KMS-11 (cell line): ENCODE measurements at regions not wholly inside any gene's neighbourhood (a gene's known extent, or its start where the extent isn't known, plus 50 kb on each side); places are given as distances from the start of the nearest gene placed in this dataset.
A peak's percentile ranks its signal among the peaks of the same experiment; 100 is the strongest.

Experiments
- H2AFZ ChIP-seq: fragments of 200-600 bp; sonication (generic); 2 replicates; pipeline ENCODE4 v1.6.1; 2016; ENCODE audit warnings: antibody characterized with exemption, mixed run types, low read depth
- H3K27ac ChIP-seq: fragments of 200-600 bp; sonication (generic); 2 replicates; pipeline ENCODE4 v1.6.1; 2016; ENCODE audit warnings: mild to moderate bottlenecking, mixed run types
- H3K27me3 ChIP-seq: fragments of 200-600 bp; sonication (generic); 2 replicates; pipeline ENCODE4 v1.6.1; 2017; ENCODE audit warnings: mild to moderate bottlenecking, low read depth, mixed run types, moderate library complexity; ENCODE audit not compliant: insufficient read depth
- H3K36me3 ChIP-seq: fragments of 200-600 bp; sonication (generic); 2 replicates; pipeline ENCODE4 v1.6.1; 2017; ENCODE audit warnings: mild to moderate bottlenecking, mixed run types; ENCODE audit not compliant: insufficient read depth
- H3K4me1 ChIP-seq: fragments of 200-600 bp; sonication (generic); 2 replicates; pipeline ENCODE4 v1.6.1; 2016; ENCODE audit warnings: mild to moderate bottlenecking, low read depth, mixed run types; ENCODE audit not compliant: poor library complexity, severe bottlenecking
- H3K4me2 ChIP-seq: fragments of 200-600 bp; sonication (generic); 2 replicates; pipeline ENCODE4 v1.7.0; 2016; ENCODE audit warnings: mild to moderate bottlenecking, mixed run types
- H3K4me3 ChIP-seq: fragments of 200-600 bp; sonication (generic); IDR thresholded peaks from 2 replicates; pipeline ENCODE4 v1.6.1; 2017; ENCODE audit warnings: low read depth, low read length, mixed read lengths; ENCODE audit not compliant: insufficient read depth
- H3K79me2 ChIP-seq: fragments of 200-600 bp; sonication (generic); 2 replicates; pipeline ENCODE4 v1.6.1; 2016; ENCODE audit warnings: low read depth, mixed run types; ENCODE audit not compliant: insufficient read depth
- H3K9ac ChIP-seq: fragments of 200-600 bp; sonication (generic); 2 replicates; pipeline ENCODE4 v1.6.1; 2016; ENCODE audit warnings: mild to moderate bottlenecking, mixed run types
- H4K20me1 ChIP-seq: fragments of 200-600 bp; sonication (generic); 2 replicates; pipeline ENCODE4 v1.6.1; 2016; ENCODE audit warnings: mild to moderate bottlenecking, mixed run types; ENCODE audit not compliant: insufficient read depth
- TF ChIP-seq, protein P1 (sequence below): fragments of 200-600 bp; sonication (generic); conservative IDR thresholded peaks from 2 replicates; pipeline ENCODE4 v1.6.1; 2017; ENCODE audit warnings: low read depth, mild to moderate bottlenecking, antibody characterized with exemption, low read length, moderate library complexity, mixed read lengths

DNA sequence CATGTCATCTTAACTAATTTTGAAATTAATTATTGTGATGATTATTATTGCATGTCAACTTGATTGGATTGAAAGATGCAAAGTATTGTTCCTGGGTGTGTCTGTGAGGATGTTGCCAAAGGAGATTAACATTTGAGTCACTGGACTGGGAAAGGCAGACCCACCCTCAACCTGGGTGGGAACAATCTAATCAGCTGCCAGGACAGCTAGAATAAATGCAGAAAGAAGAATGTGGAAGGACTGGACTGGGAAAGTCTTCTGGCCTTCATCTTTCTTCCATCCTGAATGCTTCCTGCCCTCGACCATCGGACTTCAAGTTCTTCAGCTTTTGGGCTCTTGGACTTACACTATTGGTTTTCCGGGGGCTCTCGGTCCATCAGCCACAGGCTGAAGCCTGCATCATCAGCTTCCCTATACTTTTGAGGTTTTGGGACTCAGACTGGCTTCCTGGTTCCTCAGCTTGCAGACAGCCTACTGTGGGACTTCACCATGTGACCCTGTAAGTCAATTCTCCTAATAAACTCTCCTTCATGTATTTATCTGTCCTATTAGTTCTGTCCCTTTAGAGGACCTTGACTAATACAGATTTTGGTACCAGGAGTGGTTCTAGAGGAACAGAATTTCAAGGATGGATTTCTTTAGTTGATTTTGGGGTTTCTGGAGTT, 959.8 kb downstream of the ANKRD7 start:
- Histone ChIP-seq H2AFZ (no peak overlapping the region), H4K20me1 (no peaks in the 10 kb centered on the region), H3K79me2 (no peaks in the 10 kb centered on the region), H3K9ac (no peak overlapping the region), H3K4me1 (no peaks in the 10 kb centered on the region), H3K36me3 (no peaks in the 10 kb centered on the region), H3K27me3 (no peaks in the 10 kb centered on the region), H3K4me2 (no peak overlapping the region), H3K27ac (no peak overlapping the region), H3K4me3 (no peak overlapping the region)
- TF ChIP-seq, protein P1, sequence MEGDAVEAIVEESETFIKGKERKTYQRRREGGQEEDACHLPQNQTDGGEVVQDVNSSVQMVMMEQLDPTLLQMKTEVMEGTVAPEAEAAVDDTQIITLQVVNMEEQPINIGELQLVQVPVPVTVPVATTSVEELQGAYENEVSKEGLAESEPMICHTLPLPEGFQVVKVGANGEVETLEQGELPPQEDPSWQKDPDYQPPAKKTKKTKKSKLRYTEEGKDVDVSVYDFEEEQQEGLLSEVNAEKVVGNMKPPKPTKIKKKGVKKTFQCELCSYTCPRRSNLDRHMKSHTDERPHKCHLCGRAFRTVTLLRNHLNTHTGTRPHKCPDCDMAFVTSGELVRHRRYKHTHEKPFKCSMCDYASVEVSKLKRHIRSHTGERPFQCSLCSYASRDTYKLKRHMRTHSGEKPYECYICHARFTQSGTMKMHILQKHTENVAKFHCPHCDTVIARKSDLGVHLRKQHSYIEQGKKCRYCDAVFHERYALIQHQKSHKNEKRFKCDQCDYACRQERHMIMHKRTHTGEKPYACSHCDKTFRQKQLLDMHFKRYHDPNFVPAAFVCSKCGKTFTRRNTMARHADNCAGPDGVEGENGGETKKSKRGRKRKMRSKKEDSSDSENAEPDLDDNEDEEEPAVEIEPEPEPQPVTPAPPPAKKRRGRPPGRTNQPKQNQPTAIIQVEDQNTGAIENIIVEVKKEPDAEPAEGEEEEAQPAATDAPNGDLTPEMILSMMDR: no peak

DNA sequence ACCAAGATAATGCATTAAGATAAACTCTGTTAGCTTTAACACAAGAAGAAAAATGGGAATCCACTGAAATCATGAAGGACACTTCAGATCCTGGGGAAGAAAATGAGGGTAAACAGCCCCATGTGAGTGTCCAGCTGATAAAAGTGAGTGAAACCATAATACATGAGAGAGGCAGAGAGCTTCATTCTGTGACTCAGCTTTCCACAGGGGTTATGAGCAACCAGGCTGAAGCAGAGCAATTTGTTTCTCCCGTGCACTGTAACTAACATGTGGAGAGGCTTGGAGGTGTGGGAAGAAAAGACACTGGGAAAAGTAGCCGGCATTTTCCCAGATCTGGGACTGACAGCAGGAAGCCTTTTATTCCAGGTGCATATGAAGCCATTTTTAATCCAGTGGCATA, 971.7 kb downstream of the ANKRD7 start:
- Histone ChIP-seq H3K4me3 (no peak overlapping the region), H3K4me1 (no peaks in the 10 kb centered on the region), H2AFZ (no peak overlapping the region), H3K27ac (no peak overlapping the region), H3K79me2 (no peaks in the 10 kb centered on the region), H3K4me2 (no peak overlapping the region), H3K36me3 (no peaks in the 10 kb centered on the region), H3K9ac (no peak overlapping the region), H3K27me3 (no peaks in the 10 kb centered on the region), H4K20me1 (no peaks in the 10 kb centered on the region)
- TF ChIP-seq, protein P1: no peak

DNA sequence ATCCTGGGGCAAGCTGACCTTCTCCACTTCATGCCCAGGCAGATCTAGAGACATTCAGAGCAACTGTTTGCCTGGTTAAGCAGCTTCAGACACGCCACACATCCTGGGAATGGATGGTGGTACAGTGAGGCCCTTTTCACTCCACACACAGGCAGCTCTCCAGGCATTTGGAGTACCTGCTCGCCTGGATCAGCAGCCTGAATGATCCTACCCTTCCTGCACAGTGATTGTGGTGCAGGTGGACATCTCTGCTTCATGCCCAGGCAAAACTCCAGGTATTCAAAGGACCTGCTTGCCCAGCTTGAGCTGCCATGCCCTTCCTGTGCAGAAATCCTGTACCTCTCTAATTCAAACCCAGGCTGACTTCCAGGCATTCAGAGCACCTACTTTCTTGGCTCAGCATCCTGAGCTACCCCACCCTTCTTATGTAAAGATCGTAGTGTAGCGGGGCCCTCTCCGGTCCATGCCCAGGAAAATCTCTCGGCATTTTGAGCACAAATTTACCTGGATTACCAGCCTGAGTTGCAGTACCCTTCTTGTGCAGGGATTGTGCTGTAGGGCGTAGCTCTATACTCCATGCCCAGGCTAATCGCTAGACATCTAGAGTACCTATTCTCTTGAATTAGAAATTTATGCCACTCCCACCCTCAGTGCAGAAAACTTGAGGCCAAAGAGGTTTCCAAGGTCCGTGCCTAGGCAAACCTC, 972.8 kb downstream of the ANKRD7 start:
- no peak overlapping the region for H3K4me2 ChIP-seq
- TF ChIP-seq, protein P1: no peak
- no peaks in the 10 kb centered on the region for H3K27me3 ChIP-seq
- H3K79me2 ChIP-seq: no peaks in the 10 kb centered on the region
- no peak overlapping the region for H3K27ac ChIP-seq
- no peak overlapping the region for H3K9ac ChIP-seq
- no peak overlapping the region for H3K4me3 ChIP-seq
- no peaks in the 10 kb centered on the region for H4K20me1 ChIP-seq
- H3K4me1 ChIP-seq: no peaks in the 10 kb centered on the region
- H3K36me3 ChIP-seq: no peaks in the 10 kb centered on the region
- H2AFZ ChIP-seq: peak overlapping the region; percentile 19; the same call in 1 of the 2 replicates

DNA sequence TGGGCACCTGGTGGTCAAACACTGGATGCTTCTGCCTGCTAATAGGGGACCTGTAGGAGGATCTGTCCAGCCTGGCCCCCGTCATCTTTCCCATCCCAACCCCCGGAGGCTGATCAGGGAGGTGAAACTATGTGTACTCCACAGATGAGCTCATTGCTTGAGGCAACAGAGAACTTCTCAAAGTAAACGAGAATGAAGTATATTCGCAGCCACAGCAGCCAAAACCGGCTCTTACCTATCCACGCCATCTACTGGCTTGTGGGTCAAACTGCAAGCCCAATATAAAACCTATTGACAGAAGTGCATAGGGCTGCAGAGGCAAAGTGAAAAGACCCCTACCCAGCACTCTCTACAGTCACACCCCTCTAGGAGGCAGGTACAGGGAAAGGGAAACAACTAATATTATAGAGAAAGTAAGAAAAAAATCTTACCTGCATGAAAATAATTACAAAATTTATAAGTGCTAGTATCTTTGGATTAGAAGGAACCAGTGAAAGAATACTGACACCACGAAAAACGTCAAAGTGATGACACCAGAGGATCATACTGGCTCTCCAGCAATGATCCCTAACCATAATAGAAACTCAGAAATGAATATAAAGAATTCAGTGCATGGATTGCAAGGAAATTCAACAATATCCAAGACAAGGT, 973.5 kb downstream of the ANKRD7 start:
- Histone ChIP-seq H4K20me1 (no peaks in the 10 kb centered on the region), H3K27me3 (no peaks in the 10 kb centered on the region), H3K4me2 (no peak overlapping the region), H3K4me3 (no peak overlapping the region), H3K4me1 (no peaks in the 10 kb centered on the region), H2AFZ (peak overlapping the region; percentile 19; the same call in 1 of the 2 replicates), H3K27ac (no peak overlapping the region), H3K79me2 (no peaks in the 10 kb centered on the region), H3K9ac (no peak overlapping the region), H3K36me3 (no peaks in the 10 kb centered on the region)
- TF ChIP-seq, protein P1: peak; percentile 97
